ENCODE measurements at regions not wholly inside any gene's neighbourhood (a gene's known extent, or its start where the extent isn't known, plus 50 kb on each side); places are given as distances from the start of the nearest gene placed in this dataset.

DNA sequence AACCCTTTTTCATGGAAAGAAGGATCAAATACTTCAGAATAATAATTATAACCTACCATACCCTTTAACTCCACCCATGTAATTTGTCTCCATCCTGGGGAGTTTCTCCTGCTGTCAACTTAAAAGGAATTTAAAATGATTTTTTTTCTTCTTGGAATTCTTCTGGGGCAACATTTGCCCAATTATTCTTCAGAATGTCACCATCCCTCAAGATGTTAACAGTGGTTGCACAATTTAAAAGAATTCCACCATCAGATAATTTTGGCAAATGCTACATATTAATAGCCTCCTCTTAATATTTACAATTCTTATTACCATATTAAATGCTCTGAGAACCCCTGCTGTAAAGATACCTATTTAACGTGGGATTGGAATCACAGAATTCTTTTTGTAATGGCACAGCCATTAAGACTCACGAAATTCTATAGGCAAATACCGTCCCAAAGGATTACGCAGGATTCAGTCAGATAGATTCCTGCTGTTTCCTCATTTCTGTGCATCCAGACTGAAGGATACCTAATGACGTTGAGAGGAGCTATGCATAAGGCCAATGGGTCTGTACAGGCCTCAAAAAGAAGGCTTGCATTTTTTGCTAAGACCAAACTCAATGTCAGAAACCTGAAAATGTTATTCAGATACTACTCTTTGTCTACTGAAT, 177.5 kb downstream of the DAD1 start:
- no peak for DNase-seq (ENCODE audit: extremely low spot score)
- CTCF ChIA-PET, result interaction anchor here (0.6 kb wide), 1 partner anchor 284 kb away, joined by 4 read pairs; no protein-coding TSS in a partner anchor
- POLR2A ChIA-PET, result no interaction called here
- TF ChIP-seq ARNT (IDR thresholded peaks at IDR 0.05), result no peak
- no peak for TF ChIP-seq CTBP1 (IDR thresholded peaks at IDR 0.05; ENCODE audit: borderline replicate concordance)
- TF ChIP-seq FOXK2 (IDR thresholded peaks at IDR 0.05), result no peak
- TF ChIP-seq FOXA1 (IDR thresholded peaks at IDR 0.05), result no peak
- TF ChIP-seq NFRKB (IDR thresholded peaks at IDR 0.05), result no peak
- no peak for TF ChIP-seq TARDBP (IDR thresholded peaks at IDR 0.05)
- no peak for TF ChIP-seq HDGF (IDR thresholded peaks at IDR 0.05; ENCODE audit: borderline replicate concordance)
- TF ChIP-seq ELF4 (IDR thresholded peaks at IDR 0.05), result no peak
- no peak for TF ChIP-seq SP1 (IDR thresholded peaks at IDR 0.05)
- TF ChIP-seq, protein P1, sequence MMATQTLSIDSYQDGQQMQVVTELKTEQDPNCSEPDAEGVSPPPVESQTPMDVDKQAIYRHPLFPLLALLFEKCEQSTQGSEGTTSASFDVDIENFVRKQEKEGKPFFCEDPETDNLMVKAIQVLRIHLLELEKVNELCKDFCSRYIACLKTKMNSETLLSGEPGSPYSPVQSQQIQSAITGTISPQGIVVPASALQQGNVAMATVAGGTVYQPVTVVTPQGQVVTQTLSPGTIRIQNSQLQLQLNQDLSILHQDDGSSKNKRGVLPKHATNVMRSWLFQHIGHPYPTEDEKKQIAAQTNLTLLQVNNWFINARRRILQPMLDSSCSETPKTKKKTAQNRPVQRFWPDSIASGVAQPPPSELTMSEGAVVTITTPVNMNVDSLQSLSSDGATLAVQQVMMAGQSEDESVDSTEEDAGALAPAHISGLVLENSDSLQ (IDR thresholded peaks at IDR 0.05), result no peak
- no peak for TF ChIP-seq FOXM1 (IDR thresholded peaks at IDR 0.05; ENCODE audit: borderline replicate concordance)
- TF ChIP-seq SUZ12 (IDR thresholded peaks at IDR 0.05), result no peak
- no peak for TF ChIP-seq ZNF384 (IDR thresholded peaks at IDR 0.05)
- no peak for TF ChIP-seq LEF1 (IDR thresholded peaks at IDR 0.05; ENCODE audit: borderline replicate concordance)
- no peak for TF ChIP-seq L3MBTL2 (conservative IDR thresholded peaks at IDR 0.05)
- TF ChIP-seq BHLHE40 (IDR thresholded peaks at IDR 0.05; ENCODE audit: borderline replicate concordance), result no peak

DNA sequence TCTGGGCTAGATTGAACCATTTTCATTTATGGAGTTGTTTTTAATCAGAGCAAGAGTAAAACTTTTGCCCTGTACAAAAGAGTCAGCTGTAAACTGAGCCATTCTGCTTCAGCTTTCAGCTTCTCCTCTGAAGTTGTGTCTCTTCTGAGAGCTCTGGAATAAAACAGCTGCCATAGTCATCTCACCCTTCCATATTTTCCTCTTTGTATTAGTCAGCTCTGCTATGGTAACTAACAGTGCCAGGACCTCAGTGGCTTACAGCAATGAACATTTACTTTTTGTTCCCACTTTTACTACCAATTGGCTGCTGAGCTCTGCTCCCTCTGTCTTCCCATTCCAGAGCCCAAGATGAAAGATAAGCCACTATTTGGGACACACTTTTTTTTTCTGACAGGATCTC, 178.5 kb downstream of the DAD1 start:
- POLR2A ChIA-PET, result no interaction called here
- DNase-seq (ENCODE audit: extremely low spot score), result no peak
- TF ChIP-seq FOXK2 (IDR thresholded peaks at IDR 0.05) (no peak), SUZ12 (IDR thresholded peaks at IDR 0.05) (no peak), LEF1 (IDR thresholded peaks at IDR 0.05; ENCODE audit: borderline replicate concordance) (no peak), CTBP1 (IDR thresholded peaks at IDR 0.05; ENCODE audit: borderline replicate concordance) (no peak), FOXM1 (IDR thresholded peaks at IDR 0.05; ENCODE audit: borderline replicate concordance) (no peak), ARNT (IDR thresholded peaks at IDR 0.05) (no peak), ZNF384 (IDR thresholded peaks at IDR 0.05) (no peak), TARDBP (IDR thresholded peaks at IDR 0.05) (no peak), HDGF (IDR thresholded peaks at IDR 0.05; ENCODE audit: borderline replicate concordance) (no peak), SP1 (IDR thresholded peaks at IDR 0.05) (no peak), NFRKB (IDR thresholded peaks at IDR 0.05) (no peak), FOXA1 (IDR thresholded peaks at IDR 0.05) (no peak), ELF4 (IDR thresholded peaks at IDR 0.05) (no peak)
- TF ChIP-seq, protein P1 (IDR thresholded peaks at IDR 0.05), result no peak
- CTCF ChIA-PET, result no interaction called here

DNA sequence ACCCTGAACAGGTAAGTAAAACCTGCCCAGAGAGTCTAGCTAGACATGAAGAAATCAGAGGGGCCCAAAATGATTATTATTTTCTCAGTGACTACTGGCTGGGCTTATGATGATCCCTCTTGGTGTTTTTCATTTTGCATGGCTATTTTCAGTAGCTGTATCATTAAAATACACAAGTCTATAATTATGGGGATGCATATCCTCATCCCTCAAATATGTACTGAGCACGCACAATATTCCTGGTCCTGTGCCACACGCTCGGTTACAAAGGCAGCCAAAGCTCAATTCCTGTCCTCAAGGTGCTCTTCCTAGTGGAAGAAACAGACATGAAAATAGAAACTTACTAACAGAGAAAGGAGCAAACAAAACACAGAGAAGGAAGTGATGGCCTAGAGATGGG, 180.0 kb downstream of the DAD1 start:
- DNase-seq (ENCODE audit: extremely low spot score), result no peak
- TF ChIP-seq HDGF (IDR thresholded peaks at IDR 0.05; ENCODE audit: borderline replicate concordance), result no peak
- TF ChIP-seq FOXA1 (IDR thresholded peaks at IDR 0.05), result no peak
- TF ChIP-seq ZNF384 (IDR thresholded peaks at IDR 0.05), result no peak
- no peak for TF ChIP-seq ARNT (IDR thresholded peaks at IDR 0.05)
- no peak for TF ChIP-seq CTBP1 (IDR thresholded peaks at IDR 0.05; ENCODE audit: borderline replicate concordance)
- TF ChIP-seq FOXK2 (IDR thresholded peaks at IDR 0.05), result no peak
- TF ChIP-seq SP1 (IDR thresholded peaks at IDR 0.05), result no peak
- no peak for TF ChIP-seq ELF4 (IDR thresholded peaks at IDR 0.05)
- TF ChIP-seq SUZ12 (IDR thresholded peaks at IDR 0.05), result no peak
- CTCF ChIA-PET, result no interaction called here
- POLR2A ChIA-PET, result no interaction called here

DNA sequence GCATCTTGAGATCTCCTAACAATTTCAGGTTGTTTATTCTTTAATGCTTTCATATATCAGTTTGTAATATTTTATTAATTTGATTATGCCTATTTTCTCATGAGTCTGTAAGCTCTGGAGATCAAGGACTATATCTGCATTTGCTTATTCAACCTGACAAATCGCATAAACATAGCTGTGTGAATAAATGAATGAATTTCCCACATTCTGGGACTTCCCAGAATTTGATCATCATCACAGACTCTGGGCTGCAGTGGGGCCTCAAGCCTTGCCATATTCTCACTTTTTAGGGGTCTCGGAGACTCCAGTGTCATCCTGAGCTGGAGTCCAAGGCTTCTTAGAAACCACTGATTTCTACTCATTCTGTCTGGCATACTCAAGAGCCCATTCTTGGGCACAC, 180.5 kb downstream of the DAD1 start:
- TF ChIP-seq TARDBP (IDR thresholded peaks at IDR 0.05) (no peak), ELF4 (IDR thresholded peaks at IDR 0.05) (no peak), FOXA1 (IDR thresholded peaks at IDR 0.05) (no peak), NFRKB (IDR thresholded peaks at IDR 0.05) (no peak), FOXK2 (IDR thresholded peaks at IDR 0.05) (no peak), ARNT (IDR thresholded peaks at IDR 0.05) (no peak), CTBP1 (IDR thresholded peaks at IDR 0.05; ENCODE audit: borderline replicate concordance) (no peak)
- TF ChIP-seq, protein P1 (IDR thresholded peaks at IDR 0.05), result no peak
- CTCF ChIA-PET, result no interaction called here
- DNase-seq (ENCODE audit: extremely low spot score), result no peak
- POLR2A ChIA-PET, result no interaction called here

DNA sequence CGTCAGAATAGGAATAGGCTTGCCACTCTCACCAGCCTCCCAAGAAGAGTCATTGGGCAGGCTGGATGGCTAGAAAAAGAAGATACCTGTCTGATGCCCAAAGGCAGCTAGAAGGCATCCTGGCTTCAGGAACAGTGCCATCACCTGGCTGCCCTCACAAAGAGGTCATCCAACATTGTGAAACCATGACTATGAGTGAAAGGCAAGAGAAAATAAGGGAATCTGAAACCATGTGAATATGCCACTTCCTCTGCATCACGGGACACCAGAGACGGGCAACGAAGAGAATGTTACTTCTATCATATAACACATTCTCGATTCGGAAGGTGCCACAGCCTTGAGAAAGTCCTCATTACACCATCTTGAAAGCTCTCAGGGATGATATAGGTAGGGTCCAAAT, 182.0 kb downstream of the DAD1 start:
- ChIA-PET POLR2A (no interaction called here), CTCF (no interaction called here)
- DNase-seq (ENCODE audit: extremely low spot score), result no peak
- TF ChIP-seq FOXM1 (IDR thresholded peaks at IDR 0.05; ENCODE audit: borderline replicate concordance), result no peak
- TF ChIP-seq ZNF384 (IDR thresholded peaks at IDR 0.05), result no peak
- TF ChIP-seq HDGF (IDR thresholded peaks at IDR 0.05; ENCODE audit: borderline replicate concordance), result no peak
- TF ChIP-seq L3MBTL2 (conservative IDR thresholded peaks at IDR 0.05), result no peak
- TF ChIP-seq ARNT (IDR thresholded peaks at IDR 0.05), result no peak
- no peak for TF ChIP-seq TARDBP (IDR thresholded peaks at IDR 0.05)
- TF ChIP-seq CTBP1 (IDR thresholded peaks at IDR 0.05; ENCODE audit: borderline replicate concordance), result no peak
- no peak for TF ChIP-seq LEF1 (IDR thresholded peaks at IDR 0.05; ENCODE audit: borderline replicate concordance)

DNA sequence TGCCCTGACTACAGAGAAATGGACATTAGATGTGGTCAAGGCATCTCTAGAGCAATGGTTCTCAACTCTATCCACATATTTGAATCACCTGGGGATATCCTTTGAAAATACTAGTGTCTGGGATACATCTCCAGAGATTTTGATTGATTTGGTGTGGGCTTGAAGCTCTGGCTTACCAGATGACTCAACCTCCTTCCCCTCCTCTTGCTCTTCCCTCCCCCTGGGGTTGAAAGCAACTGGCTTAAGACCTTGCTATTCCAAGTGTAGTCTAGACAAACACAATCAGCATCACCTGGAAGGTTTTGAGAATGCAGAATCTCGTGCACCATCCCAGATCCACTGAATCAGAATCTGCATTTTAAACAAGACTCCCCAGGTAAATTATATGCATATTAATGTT, 183.8 kb downstream of the DAD1 start:
- ChIA-PET CTCF (no interaction called here), POLR2A (no interaction called here)
- TF ChIP-seq L3MBTL2 (conservative IDR thresholded peaks at IDR 0.05) (no peak), ZNF384 (IDR thresholded peaks at IDR 0.05) (no peak), BHLHE40 (IDR thresholded peaks at IDR 0.05; ENCODE audit: borderline replicate concordance) (no peak), ELF4 (IDR thresholded peaks at IDR 0.05) (no peak), SUZ12 (IDR thresholded peaks at IDR 0.05) (no peak), FOXA1 (IDR thresholded peaks at IDR 0.05) (no peak), NFRKB (IDR thresholded peaks at IDR 0.05) (no peak), FOXM1 (IDR thresholded peaks at IDR 0.05; ENCODE audit: borderline replicate concordance) (no peak), FOXK2 (IDR thresholded peaks at IDR 0.05) (no peak), ARNT (IDR thresholded peaks at IDR 0.05) (no peak), TARDBP (IDR thresholded peaks at IDR 0.05) (no peak), SP1 (IDR thresholded peaks at IDR 0.05) (no peak), HDGF (IDR thresholded peaks at IDR 0.05; ENCODE audit: borderline replicate concordance) (no peak), CTBP1 (IDR thresholded peaks at IDR 0.05; ENCODE audit: borderline replicate concordance) (no peak), LEF1 (IDR thresholded peaks at IDR 0.05; ENCODE audit: borderline replicate concordance) (no peak)
- TF ChIP-seq, protein P1 (IDR thresholded peaks at IDR 0.05), result no peak

More for the DNA sequence above, 183.8 kb downstream of the DAD1 start:
- DNase-seq (ENCODE audit: extremely low spot score), result no peak

Data from HEK293T (cell line).